Stimulated activated CD8-positive, alpha-beta memory T cell treated with anti-CD3 and anti-CD28 coated beads, Interleukin-15, amount 100 ng/mL, for 48 hours (primary cell): ENCODE measurements at regions not wholly inside any gene's neighbourhood (a gene's known extent, or its start where the extent isn't known, plus 50 kb on each side); places are given as distances from the start of the nearest gene placed in this dataset.
"Not testable (repeated sequence)": the region's sequence is repeated elsewhere in the genome, so short reads cannot be mapped to it uniquely, and the experiment has no call there.

Experiments
- DNase-seq, 2 donors: peaks; one replicate each; pipeline ENCODE4 v3.0.0-alpha.2; 2020; ENCODE audit warnings: low read depth in 2 of 2

DNA sequence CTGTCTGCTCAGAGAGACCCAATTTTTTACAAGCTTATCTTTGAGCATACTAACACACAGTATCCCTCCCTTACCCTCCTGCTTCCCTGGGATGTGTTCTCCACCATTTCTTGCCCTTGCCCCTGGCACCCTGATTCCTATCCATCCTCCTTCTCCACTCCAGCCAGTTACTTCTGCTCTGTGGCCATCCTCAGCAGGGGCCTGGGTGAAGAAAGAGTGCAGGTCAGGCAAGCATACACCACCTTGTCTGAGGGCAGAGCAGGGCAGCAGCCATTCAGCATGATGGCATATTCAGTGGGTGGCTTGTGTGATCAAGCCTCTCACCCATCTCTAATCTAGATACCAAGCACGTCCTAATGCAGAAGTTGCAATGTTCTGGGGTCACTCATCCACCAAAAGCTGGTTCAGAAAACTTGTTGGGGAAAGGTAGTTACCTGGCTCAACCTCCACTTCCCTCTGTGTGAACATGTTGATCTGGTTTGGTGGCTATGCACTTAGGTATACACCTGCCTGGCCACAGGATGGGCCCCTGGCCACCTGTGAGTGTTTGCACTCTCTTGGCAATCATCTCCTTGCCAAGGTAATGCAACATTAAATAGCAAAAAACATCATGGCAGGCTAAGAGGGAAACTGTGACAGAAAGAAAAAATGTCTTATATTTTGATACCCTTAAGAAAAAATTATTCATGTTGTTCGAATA, 900.3 kb upstream of the MIR17HG start:
- no peak for DNase-seq

- DNase-seq: no peak
Measured at GRCh38 chr13:90447734-90448101, 899.8 kb upstream of the MIR17HG start.

DNA sequence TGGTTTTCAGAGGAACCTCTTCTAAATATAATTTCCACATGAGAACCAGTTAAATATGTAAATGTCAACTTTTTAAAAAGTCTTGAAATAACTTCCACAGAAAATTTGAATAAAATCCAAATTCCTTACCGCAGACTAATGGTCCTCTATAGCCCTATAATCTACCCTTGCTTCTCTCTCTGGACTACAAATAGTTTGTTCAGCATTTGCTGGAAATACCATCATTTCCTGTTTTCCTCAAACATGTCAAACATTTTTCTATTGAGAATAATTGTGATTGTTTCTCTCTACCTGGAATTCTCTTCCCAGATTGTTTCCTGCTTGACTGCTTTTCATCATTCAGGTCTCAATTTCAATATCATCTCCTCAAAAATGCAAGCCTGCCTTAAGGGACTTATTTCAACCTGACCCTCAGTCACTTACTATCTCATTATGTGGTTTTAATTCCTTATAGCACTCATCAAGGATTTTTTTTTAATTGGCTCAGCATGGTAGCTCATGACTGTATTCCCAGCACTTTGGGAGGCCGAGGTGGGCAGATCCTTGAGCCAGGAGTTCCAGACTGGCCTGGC, 898.9 kb upstream of the MIR17HG start:
- no peak for DNase-seq

DNA sequence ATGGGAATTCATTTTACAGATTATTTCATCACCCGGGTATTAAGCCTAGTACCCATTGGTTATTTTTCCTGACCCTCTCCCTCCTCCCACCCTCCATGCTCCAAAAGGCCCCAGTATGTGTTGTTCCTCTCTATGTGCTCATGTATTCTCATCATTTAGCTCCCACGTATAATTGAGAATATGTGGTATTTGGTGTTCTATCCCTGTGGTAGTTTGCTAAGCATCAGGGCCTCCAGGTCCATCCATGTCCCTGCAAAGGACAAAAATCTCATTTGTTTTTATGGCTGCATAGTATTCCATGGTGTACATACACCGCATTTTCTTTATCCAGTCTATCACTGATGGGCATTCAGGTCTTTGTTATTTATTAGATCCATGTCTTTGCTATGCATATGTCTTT, 894.1 kb upstream of the MIR17HG start:
- DNase-seq: no peak

DNA sequence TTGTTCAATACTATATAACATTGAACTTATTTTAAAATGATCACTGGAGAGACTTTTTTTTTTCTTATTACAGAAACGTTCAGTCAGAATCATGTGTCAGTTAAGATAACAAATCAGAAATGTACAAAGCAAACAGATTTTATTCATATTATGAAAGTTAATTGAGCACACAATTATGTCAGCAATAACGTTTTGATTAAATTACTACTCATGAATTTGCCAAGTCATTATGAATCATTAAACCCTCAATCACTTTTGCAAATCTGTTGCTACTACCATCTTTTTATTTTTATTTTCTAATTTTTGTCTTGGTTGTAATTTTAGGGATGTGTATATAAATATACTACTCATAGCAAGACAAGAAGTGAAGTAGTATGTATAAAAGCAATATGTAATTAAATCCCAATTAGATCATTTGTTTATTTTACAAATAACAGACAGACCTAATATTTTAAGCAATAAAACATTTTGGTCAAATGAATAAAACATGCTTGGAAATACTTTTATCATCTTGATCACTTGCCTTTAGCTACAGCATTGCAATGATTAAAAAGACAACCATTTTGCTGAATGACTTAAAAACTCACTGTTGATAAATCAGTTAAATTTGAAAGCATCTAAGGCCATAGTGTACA, 893.4 kb upstream of the MIR17HG start:
- no peak for DNase-seq

DNA sequence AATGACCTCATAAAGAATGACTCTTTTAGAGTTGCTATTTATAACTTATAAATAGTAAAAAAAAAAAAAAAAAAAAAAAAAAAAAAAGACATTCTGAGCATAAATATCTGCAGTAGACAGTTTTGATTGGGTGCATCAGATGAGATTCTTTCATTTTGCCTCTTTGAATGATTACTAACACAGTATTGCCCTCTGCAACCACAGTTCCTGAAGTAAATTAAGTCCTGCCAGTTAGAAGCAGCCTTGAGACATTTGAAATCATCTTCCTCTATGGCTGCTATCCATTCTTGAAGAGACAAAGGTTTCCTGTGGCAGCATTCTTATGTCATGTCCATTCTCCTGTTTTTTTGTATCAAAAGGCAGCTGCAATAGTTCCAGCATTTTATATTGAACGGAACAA, 892.4 kb upstream of the MIR17HG start:
- DNase-seq: no peak

DNA sequence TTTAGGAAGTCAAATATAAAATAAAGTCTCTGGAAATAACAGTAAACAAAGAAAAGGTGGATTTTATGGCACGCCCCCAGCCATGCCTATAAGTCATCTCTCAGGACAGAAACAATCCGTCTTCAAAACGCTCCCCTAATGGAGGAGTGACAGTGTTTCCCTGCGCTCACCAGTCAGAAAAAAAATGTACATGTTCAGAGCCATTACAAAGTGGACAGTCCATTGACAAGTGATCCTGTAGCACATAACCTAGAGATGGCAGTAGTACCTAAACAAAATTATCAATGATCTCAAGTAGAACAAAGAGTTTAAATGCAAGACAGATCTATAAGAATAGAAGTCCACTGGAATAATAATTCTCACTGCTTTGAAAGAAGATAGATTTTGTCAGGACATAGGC, 891.7 kb upstream of the MIR17HG start:
- no peak for DNase-seq

DNA sequence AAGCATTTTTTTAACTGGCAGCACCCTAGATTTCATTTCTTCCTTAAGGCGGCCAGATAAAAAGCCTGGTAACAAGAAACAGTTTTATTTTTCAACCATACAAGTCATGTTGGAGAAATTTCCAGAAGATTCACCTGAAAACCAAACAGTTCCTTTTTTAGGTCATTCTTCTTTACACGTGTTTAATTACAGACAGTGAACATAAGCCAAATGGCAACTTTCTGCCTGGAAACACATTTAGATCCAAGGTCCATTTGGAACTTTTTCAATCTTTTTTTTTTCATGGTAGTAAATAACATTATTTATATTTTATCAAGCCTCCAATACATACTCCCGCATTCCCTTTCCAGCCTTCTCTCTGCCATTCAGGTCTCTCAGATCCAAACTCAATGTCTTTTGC, 886.1 kb upstream of the MIR17HG start:
- DNase-seq: no peak

GRCh38 chr13:90477216-90477615, 870.3 kb upstream of the MIR17HG start:
- DNase-seq: no peak

DNA sequence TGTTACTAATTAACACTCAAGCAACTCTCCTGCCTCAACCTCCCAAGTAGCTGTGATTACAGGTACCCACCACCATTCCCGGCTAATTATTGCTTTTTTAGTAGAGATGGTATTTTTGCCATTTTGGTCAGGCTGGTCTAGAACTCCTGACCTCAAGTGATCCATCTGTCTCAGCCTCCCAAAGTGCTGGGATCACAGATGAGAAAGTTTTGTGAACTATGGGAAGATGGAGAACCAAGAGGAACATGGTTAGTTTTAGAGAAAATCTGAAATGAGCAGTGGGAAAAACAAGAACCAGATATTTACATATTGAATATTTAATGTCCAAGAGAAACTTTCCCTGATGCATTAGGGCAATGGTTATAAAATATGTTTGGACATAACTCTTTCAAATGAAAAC, 863.6 kb upstream of the MIR17HG start:
- no peak for DNase-seq

DNA sequence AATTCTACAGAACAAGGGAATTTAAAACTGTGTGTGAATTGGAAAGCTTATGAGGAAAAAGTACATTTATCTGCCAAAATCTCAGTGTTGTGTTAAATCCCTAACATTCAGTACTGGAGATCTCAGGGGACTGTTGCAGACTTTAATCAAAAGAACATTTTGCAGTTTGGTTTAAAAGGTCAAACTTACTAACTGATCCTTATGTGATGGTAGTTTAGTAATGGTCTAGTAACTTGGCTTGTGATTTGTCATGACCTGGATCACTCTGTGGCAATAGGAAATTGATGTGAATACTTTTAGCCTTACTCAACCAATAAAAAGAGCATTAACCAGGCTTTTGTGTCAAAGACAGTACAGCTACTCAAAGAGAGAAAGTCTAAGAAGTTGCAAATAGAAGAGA, 862.1 kb upstream of the MIR17HG start:
- DNase-seq: no peak

- no peak for DNase-seq
Measured at GRCh38 chr13:90492872-90493271, 854.6 kb upstream of the MIR17HG start.

GRCh38 chr13:90493667-90494066, 853.8 kb upstream of the MIR17HG start:
- no peak for DNase-seq

DNA sequence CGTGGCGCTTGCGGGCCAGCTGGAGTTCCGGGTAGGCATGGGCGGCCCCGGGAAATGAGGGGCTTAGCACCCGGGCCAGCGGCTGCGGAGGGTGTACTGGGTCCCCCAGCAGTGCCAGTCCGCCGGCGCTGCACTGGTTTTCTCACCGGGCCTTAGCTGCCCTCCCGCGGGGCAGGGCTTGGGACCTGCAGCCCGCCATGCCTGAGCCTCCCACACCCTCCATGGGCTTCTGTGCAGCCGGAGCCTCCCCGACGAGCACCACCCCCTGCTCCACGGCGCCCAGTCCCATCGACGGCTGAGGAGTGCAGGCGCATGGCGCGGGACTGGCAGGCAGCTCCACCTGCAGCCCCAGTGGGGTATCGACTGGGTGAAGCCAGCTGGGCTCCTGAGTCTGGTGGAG, 852.6 kb upstream of the MIR17HG start:
- not testable (repeated sequence) for DNase-seq

DNA sequence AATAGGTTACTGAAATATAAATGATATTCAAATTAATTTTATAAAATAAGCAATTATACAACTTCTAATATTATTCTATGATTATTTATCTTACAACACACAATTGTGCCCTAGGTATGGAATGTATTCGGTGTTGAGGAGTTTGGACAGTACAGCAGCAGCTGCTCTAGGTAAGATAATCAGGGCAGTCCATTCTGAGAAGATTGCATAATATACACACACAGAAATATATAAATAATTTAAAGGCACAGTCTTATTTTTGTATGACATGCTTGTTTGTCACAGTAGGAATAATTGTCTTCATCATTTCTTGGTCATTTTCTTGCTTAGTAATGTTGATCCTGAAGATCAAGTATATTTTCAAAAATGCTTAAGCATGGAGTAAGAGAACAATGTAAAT, 849.4 kb upstream of the MIR17HG start:
- no peak for DNase-seq

DNA sequence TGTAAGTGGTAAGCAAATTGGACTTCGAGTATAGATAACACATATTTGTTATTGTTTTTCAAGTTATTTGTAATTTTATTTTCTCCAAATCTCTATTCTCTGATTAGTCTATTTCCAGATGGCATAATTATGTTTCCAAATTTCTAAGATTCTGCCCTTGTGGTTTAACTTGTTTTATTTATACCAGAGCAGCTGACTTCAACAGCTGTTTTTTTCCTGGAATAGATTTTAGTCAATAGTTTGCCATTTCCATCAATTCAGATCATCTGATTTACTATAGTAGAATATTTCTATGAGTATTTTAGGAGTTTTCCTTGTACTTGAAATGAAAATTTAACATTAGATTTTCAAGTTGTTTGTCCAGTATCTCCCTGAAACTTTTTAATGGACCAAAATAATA, 848.7 kb upstream of the MIR17HG start:
- DNase-seq: no peak

GRCh38 chr13:90500569-90500968, 846.9 kb upstream of the MIR17HG start:
- DNase-seq: no peak

GRCh38 chr13:90502153-90502552, 845.3 kb upstream of the MIR17HG start:
- no peak for DNase-seq

DNA sequence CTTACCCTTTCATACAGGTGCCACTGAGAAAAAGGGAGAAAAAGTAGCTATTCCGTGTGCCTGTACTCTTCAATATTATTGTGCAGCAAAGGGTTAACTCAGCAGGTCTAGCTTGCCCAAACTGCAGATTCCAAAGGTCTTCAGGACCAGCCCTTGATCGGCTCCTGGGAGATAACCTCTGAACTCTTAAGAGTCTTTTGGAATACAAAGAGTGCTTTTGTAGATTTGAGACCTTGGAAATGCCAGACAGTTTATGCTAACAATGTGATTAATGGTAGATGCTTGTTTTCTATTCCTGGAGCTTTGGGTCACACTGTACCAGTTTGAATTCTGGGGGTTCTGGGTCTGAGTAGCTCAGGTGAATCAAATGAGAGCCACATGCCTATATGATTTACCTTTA, 844.7 kb upstream of the MIR17HG start:
- no peak for DNase-seq

- no peak for DNase-seq
Measured at GRCh38 chr13:90510319-90510718, 837.2 kb upstream of the MIR17HG start.

DNA sequence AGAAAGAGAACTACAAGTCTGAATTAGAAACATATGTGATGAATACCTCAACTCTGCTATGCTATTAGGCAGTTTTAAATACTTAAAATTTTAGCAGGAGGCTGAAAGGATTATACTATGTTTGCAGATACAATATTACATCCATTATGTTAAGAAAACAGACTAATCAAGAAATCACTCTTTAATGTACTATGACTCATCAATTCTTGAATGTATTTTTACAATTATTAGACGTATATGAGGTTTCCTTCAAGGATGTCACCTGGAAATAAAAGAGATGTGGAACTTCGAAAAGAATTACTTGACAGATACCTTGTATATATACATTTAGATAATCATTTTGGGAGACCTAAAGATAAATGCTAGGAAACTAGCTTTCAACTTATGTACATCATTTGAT, 835.6 kb upstream of the MIR17HG start:
- no peak for DNase-seq

DNA sequence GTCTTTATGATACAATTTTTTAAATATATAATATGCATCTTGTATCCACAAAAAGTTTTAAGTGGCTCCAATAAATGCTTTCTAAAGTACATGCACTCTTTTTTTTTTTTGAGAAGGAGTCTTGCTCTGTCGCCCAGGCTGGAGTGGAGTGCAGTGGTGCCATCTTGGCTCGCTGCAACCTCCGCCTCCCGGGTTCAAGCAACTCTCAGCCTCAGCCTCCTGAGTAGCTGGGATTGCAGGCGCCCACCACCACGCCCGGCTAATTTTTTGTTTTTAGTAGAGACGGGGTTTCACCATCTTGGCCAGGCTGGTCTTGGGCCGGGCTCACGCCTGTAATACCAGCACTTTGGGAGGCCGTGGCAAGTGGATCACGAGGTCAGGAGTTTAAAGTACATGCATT, 832.8 kb upstream of the MIR17HG start:
- not testable (repeated sequence) for DNase-seq

GRCh38 chr13:90518417-90518816, 829.1 kb upstream of the MIR17HG start:
- DNase-seq: no peak

DNA sequence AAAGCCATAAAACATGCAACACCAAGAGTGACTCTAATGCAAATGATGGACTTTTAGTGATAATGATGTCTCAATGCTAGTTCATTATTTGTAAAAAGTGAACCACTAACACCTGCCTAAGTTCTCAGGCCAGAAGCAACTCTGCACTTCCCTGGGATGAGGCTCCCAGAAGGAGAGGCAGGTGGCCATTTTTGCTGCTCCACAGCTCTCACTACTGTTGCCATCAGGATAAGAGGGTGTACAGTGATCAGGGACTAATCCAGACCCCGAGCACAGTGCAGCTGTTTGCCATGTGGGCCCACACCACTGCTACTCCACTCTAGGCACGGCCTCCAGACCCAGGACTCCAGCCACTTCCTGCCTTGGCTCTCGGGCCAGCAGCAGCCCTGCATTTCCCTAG, 828.3 kb upstream of the MIR17HG start:
- DNase-seq: no peak
